Esophagus muscularis mucosa (tissue), 4 donors: ENCODE measurements at regions not wholly inside any gene's neighbourhood (a gene's known extent, or its start where the extent isn't known, plus 50 kb on each side); places are given as distances from the start of the nearest gene placed in this dataset.
"Not testable (repeated sequence)": the region's sequence is repeated elsewhere in the genome, so short reads cannot be mapped to it uniquely, and the experiment has no call there.

Experiments used
- DNase-seq: peaks from one replicate; pipeline ENCODE4 v3.0.0-alpha.2; 2017; ENCODE audit errors: extremely low spot score
- H3K27ac ChIP-seq, 4 donors: fragments of 200-600 bp; sonication (generic); replicated peaks in 1 of 4; 1 replicate in 3 of 4; 2 replicates in 1 of 4; pipeline ENCODE4 v1.5.1; 2016 to 2019; ENCODE audit warnings: mild to moderate bottlenecking in 1 of 4
- H3K27me3 ChIP-seq, 4 donors: fragments of 200-600 bp; sonication (generic); one replicate each; pipeline versions ENCODE4 v1.5.1 to v1.6.0; 2016 to 2019
- H3K36me3 ChIP-seq, 4 donors: fragments of 200-600 bp; sonication (generic); one replicate each; pipeline ENCODE4 v1.5.1; 2016 to 2019
- H3K4me1 ChIP-seq, 4 donors: fragments of 200-600 bp; sonication (generic); one replicate each; pipeline ENCODE4 v1.5.1; 2016 to 2019
- H3K4me3 ChIP-seq, 4 donors: fragments of 200-600 bp; sonication (generic); 1 replicate in 2 of 4; 2 replicates in 2 of 4; pipeline ENCODE4 v1.5.1; 2016 to 2019; ENCODE audit warnings: mild to moderate bottlenecking in 4 of 4, moderate library complexity in 1 of 4
- H3K9me3 ChIP-seq, 4 donors: fragments of 200-600 bp; sonication (generic); 1 replicate in 3 of 4; 2 replicates in 1 of 4; pipeline ENCODE4 v1.5.1; 2016 to 2019
- CTCF ChIP-seq, 3 experiments: fragments of 200-600 bp in 2 of 3; fragments of 450-650 bp in 1 of 3; sonication (generic) in 2 of 3; IDR thresholded peaks; one replicate each; pipeline ENCODE4 v1.5.1; 2017 to 2019; ENCODE audit warnings: antibody characterized with exemption in 3 of 3, mild to moderate bottlenecking in 2 of 3, moderate library complexity in 1 of 3
- EP300 ChIP-seq: sonication (generic); formaldehyde crosslinking; IDR thresholded peaks from one replicate; pipeline ENCODE4 v1.6.1; 2017; ENCODE audit warnings: antibody characterized with exemption
- POLR2A ChIP-seq: fragments of 450-650 bp; IDR thresholded peaks from one replicate; pipeline ENCODE4 v1.6.1; 2017; ENCODE audit warnings: antibody characterized with exemption, moderate library complexity, mild to moderate bottlenecking, low read depth
- POLR2AphosphoS5 ChIP-seq, 2 donors: sonication (generic); formaldehyde crosslinking; IDR thresholded peaks; one replicate each; pipeline ENCODE4 v1.6.1; 2017; ENCODE audit warnings: antibody characterized with exemption in 2 of 2
- WGBS: methylation state at CpG from one replicate; pipeline ENCODE4 v1.1.5; 2018; 5-methylcytosine and 5-hydroxymethylcytosine counted together
- intact Hi-C: fragments of 100-400 bp; cut with DNase I; formaldehyde crosslinking; loops from one replicate; pipeline ENCODE4 v1.15.1; 2023

- DNase-seq = no peak
- no peak overlapping the region for H3K4me3 ChIP-seq
- intact Hi-C loops = no loop called here
These were observed 723.2 kb downstream of the SMARCA1 start for GRCh38 chrX:128800138-128800537.

GRCh38 chrX:128783139-128783538, 730.9 kb upstream of the ACTRT1 start:
- WGBS = 38% methylated on average over 6 of the region's 6 CpGs
- intact Hi-C loops, H3K4me3 ChIP-seq: not testable (repeated sequence)

More at GRCh38 chrX:128800138-128800537, 723.2 kb downstream of the SMARCA1 start:
- no peaks in the 10 kb centered on the region for H3K4me1 ChIP-seq
- no peak overlapping the region for H3K27ac ChIP-seq
- H3K36me3 ChIP-seq = no peaks in the 10 kb centered on the region
- no peaks in the 10 kb centered on the region for H3K27me3 ChIP-seq
- no peaks in the 10 kb centered on the region for H3K9me3 ChIP-seq
- 45% methylated on average over 2 of the region's 2 CpGs for WGBS
- TF ChIP-seq CTCF (IDR thresholded peaks at IDR 0.05) (no peak), POLR2A (no peak)

GRCh38 chrX:128781506-128781905, 729.3 kb upstream of the ACTRT1 start:
- WGBS = 40% methylated on average over 1 of the region's 1 CpG

More at GRCh38 chrX:128783139-128783538, 730.9 kb upstream of the ACTRT1 start:
- H3K9me3 ChIP-seq, H3K27ac ChIP-seq, H3K4me1 ChIP-seq, DNase-seq, H3K36me3 ChIP-seq, H3K27me3 ChIP-seq: not testable (repeated sequence)

GRCh38 chrX:128780934-128781333, 728.7 kb upstream of the ACTRT1 start:
- intact Hi-C loops = no loop called here
- Histone ChIP-seq H3K9me3 (no peaks in the 10 kb centered on the region), H3K27me3 (no peaks in the 10 kb centered on the region), H3K27ac (no peak overlapping the region), H3K4me1 (no peaks in the 10 kb centered on the region), H3K36me3 (no peaks in the 10 kb centered on the region), H3K4me3 (no peak overlapping the region)
- WGBS = 87% methylated on average over 4 of the region's 5 CpGs
- TF ChIP-seq EP300 (no peak), POLR2A (no peak), POLR2AphosphoS5 (IDR thresholded peaks at IDR 0.05) (no peak), CTCF (IDR thresholded peaks at IDR 0.05) (no peak)
- DNase-seq = no peak

More at GRCh38 chrX:128781506-128781905, 729.3 kb upstream of the ACTRT1 start:
- intact Hi-C loops = no loop called here
- no peak overlapping the region for H3K4me3 ChIP-seq
- no peaks in the 10 kb centered on the region for H3K4me1 ChIP-seq
- H3K27me3 ChIP-seq = no peaks in the 10 kb centered on the region
- H3K9me3 ChIP-seq = no peaks in the 10 kb centered on the region
- H3K36me3 ChIP-seq = no peaks in the 10 kb centered on the region
- DNase-seq = no peak
- no peak for TF ChIP-seq POLR2AphosphoS5 (IDR thresholded peaks at IDR 0.05)
- no peak for TF ChIP-seq POLR2A
- no peak for TF ChIP-seq EP300
- no peak for TF ChIP-seq CTCF (IDR thresholded peaks at IDR 0.05)
- no peak overlapping the region for H3K27ac ChIP-seq

GRCh38 chrX:128769495-128769894, 717.3 kb upstream of the ACTRT1 start:
- Histone ChIP-seq H3K27ac (no peak overlapping the region), H3K4me3 (no peak overlapping the region), H3K9me3 (peaks cover 0 to 4% (median 0%) of the 10 kb centered on the region in 4 donors), H3K4me1 (no peaks in the 10 kb centered on the region), H3K27me3 (no peaks in the 10 kb centered on the region), H3K36me3 (no peaks in the 10 kb centered on the region)
- intact Hi-C loops = no loop called here
- no peak for DNase-seq
- WGBS = 56% methylated on average over 2 of the region's 2 CpGs
- TF ChIP-seq POLR2A (no peak), EP300 (no peak), POLR2AphosphoS5 (IDR thresholded peaks at IDR 0.05) (no peak), CTCF (IDR thresholded peaks at IDR 0.05) (no peak)
